HT-29 (cell line): ENCODE measurements at regions not wholly inside any gene's neighbourhood (a gene's known extent, or its start where the extent isn't known, plus 50 kb on each side); places are given as distances from the start of the nearest gene placed in this dataset.
A peak's percentile ranks its signal among the peaks of the same experiment; 100 is the strongest.
"Not testable (repeated sequence)": the region's sequence is repeated elsewhere in the genome, so short reads cannot be mapped to it uniquely, and the experiment has no call there.

Experiments
- DNase-seq: peaks from one replicate; pipeline ENCODE4 v3.0.0-alpha.2; 2015; ENCODE audit warnings: low spot score

GRCh38 chr16:79407461-79408135 is 192.9 kb downstream of the MAF start:
- DNase-seq, result no peak

GRCh38 chr16:79407005-79407404 is 193.5 kb downstream of the MAF start:
- no peak for DNase-seq

- DNase-seq, result no peak
Measured at GRCh38 chr16:79404571-79404970, 196.0 kb downstream of the MAF start.

GRCh38 chr16:79403534-79403933 is 197.0 kb downstream of the MAF start:
- no peak for DNase-seq

GRCh38 chr16:79402920-79403319 is 197.6 kb downstream of the MAF start:
- no peak for DNase-seq

GRCh38 chr16:79402356-79402755 is 198.2 kb downstream of the MAF start:
- DNase-seq, result peak; percentile 16

- DNase-seq, result no peak
Measured at GRCh38 chr16:79401782-79402181, 198.8 kb downstream of the MAF start.

- no peak for DNase-seq
Measured at GRCh38 chr16:79401157-79401556, 199.4 kb downstream of the MAF start.

- DNase-seq, result no peak
Measured at GRCh38 chr16:79400462-79401149, 199.9 kb downstream of the MAF start.

GRCh38 chr16:79395591-79395990 is 204.9 kb downstream of the MAF start:
- no peak for DNase-seq

GRCh38 chr16:79394206-79394605 is 206.3 kb downstream of the MAF start:
- DNase-seq, result no peak

- no peak for DNase-seq
Measured at GRCh38 chr16:79393564-79393963, 207.0 kb downstream of the MAF start.

- DNase-seq, result no peak
Measured at GRCh38 chr16:79393127-79393526, 207.4 kb downstream of the MAF start.

GRCh38 chr16:79392081-79392480 is 208.5 kb downstream of the MAF start:
- DNase-seq, result no peak

- DNase-seq, result no peak
Measured at GRCh38 chr16:79391395-79391794, 209.1 kb downstream of the MAF start.

GRCh38 chr16:79390481-79391051 is 210.0 kb downstream of the MAF start:
- DNase-seq, result no peak

- DNase-seq, result no peak
Measured at GRCh38 chr16:79388396-79388795, 212.1 kb downstream of the MAF start.

GRCh38 chr16:79386299-79386698 is 214.2 kb downstream of the MAF start:
- DNase-seq, result no peak

GRCh38 chr16:79381603-79382042 is 218.9 kb downstream of the MAF start:
- no peak for DNase-seq

- DNase-seq, result no peak
Measured at GRCh38 chr16:79380995-79381602, 219.4 kb downstream of the MAF start.

GRCh38 chr16:79379095-79379494 is 221.4 kb downstream of the MAF start:
- DNase-seq, result no peak

GRCh38 chr16:79377082-79377481 is 223.5 kb downstream of the MAF start:
- DNase-seq, result not testable (repeated sequence)

GRCh38 chr16:79375351-79375750 is 225.2 kb downstream of the MAF start:
- DNase-seq, result no peak
